GM13977 (cell line): ENCODE measurements at regions not wholly inside any gene's neighbourhood (a gene's known extent, or its start where the extent isn't known, plus 50 kb on each side); places are given as distances from the start of the nearest gene placed in this dataset.

Experiments
- DNase-seq: peaks from one replicate; pipeline ENCODE4 v3.0.0; 2012; ENCODE audit warnings: low spot score
- in situ Hi-C: fragments of 300-500 bp; cut with MboI; formaldehyde crosslinking; loops from one replicate; pipeline ENCODE4 v1.12.0; 2022; ENCODE audit warnings: low sequenced_read_pairs, low pct_unique_long_range_greater_than_20kb, mixed read lengths, inconsistent platforms; ENCODE audit not compliant: unreplicated experiment
- TF ChIP-seq, protein P1 (sequence below): IDR thresholded peaks from 2 replicates; pipeline ENCODE4 v1.5.1; 2012; ENCODE audit warnings: mild to moderate bottlenecking, control low read depth; ENCODE audit not compliant: insufficient read depth; ENCODE audit errors: extremely low read depth, missing control alignments

GRCh38 chr1:61007534-61008364, 74.6 kb upstream of the NFIA start:
- TF ChIP-seq, protein P1, sequence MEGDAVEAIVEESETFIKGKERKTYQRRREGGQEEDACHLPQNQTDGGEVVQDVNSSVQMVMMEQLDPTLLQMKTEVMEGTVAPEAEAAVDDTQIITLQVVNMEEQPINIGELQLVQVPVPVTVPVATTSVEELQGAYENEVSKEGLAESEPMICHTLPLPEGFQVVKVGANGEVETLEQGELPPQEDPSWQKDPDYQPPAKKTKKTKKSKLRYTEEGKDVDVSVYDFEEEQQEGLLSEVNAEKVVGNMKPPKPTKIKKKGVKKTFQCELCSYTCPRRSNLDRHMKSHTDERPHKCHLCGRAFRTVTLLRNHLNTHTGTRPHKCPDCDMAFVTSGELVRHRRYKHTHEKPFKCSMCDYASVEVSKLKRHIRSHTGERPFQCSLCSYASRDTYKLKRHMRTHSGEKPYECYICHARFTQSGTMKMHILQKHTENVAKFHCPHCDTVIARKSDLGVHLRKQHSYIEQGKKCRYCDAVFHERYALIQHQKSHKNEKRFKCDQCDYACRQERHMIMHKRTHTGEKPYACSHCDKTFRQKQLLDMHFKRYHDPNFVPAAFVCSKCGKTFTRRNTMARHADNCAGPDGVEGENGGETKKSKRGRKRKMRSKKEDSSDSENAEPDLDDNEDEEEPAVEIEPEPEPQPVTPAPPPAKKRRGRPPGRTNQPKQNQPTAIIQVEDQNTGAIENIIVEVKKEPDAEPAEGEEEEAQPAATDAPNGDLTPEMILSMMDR, result no peak
- in situ Hi-C loops, result no loop called here
- DNase-seq, result no peak

- TF ChIP-seq, protein P1, result no peak
- no peak for DNase-seq
- in situ Hi-C loops, result no loop called here
Observed at GRCh38 chr1:61005614-61006580, 76.5 kb upstream of the NFIA start.

DNA sequence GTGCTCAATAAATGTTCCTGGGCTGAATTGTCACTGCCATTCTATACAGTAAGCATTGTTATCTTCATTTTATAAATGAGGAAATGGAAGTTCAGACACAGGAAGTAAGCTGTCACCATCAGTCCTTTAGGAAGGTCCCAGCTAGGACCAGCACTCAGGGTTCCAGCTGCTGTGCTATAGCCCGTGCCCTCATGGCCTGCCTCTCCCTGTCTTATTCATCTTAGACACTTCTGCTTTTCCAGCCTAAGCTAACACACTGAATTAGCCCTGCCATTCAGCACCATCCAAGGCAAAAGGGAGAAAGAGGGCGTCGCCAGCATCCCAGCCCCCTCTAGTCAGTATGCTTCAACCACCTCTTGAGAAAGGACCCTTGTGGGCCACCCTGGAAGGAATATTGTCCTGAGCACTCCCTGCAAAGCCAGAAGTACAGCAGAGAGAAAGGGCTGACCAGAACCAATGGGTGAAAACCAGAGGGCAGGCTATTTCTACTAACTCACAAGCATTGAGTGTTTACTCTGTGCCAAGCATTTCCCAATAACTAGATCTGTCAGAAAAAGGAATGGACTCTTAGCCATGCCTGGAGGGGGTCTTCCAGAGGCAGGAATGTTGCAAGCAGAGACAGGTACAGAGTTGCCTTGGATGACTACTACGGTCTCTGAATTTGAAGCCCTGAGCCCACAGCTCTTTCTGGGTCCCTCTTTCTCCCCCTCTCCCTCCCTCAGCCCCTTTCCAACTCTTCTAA, 77.9 kb upstream of the NFIA start:
- TF ChIP-seq, protein P1, result no peak
- in situ Hi-C loops, result no loop called here
- no peak for DNase-seq

- in situ Hi-C loops, result no loop called here
- no peak for DNase-seq
- TF ChIP-seq, protein P1, result no peak
Observed at GRCh38 chr1:61000327-61000726, 82.0 kb upstream of the NFIA start.

DNA sequence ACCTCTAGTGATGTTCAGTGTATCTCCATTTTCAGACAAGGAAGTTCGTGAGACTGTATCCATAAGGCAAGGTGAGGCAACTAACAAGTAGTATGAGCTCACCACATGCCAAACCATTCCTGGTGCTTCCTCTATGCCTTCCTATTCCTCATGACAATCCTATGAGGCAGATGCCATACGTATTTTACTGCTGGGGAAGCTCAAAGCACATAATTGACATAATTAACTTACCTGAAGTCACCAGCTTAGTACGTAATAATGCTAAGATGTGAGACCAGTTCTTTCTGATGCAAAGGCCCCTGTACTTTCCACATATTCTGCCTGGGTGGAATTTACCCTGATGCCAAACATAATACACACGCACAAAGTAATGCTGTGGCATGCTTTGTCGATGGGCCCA, 83.6 kb upstream of the NFIA start:
- no peak for DNase-seq
- TF ChIP-seq, protein P1, result no peak
- in situ Hi-C loops, result no loop called here
